ENCODE measurements at regions not wholly inside any gene's neighbourhood (a gene's known extent, or its start where the extent isn't known, plus 50 kb on each side); places are given as distances from the start of the nearest gene placed in this dataset.

- no peak for DNase-seq
These were observed 214.1 kb upstream of the PLEKHG7 start for GRCh38 chr12:92488735-92489134.

GRCh38 chr12:92487138-92487485, 215.7 kb upstream of the PLEKHG7 start:
- no peak for DNase-seq

- DNase-seq: no peak
These were observed 216.2 kb upstream of the PLEKHG7 start for GRCh38 chr12:92486443-92487137.

GRCh38 chr12:92485351-92486348, 217.1 kb upstream of the PLEKHG7 start:
- DNase-seq: no peak

- no peak for DNase-seq
These were observed 220.2 kb upstream of the PLEKHG7 start for GRCh38 chr12:92482599-92482998.

- DNase-seq: no peak
These were observed 221.7 kb upstream of the PLEKHG7 start for GRCh38 chr12:92481066-92481465.

GRCh38 chr12:92478692-92479091, 224.1 kb upstream of the PLEKHG7 start:
- no peak for DNase-seq

GRCh38 chr12:92476844-92477243, 225.9 kb upstream of the PLEKHG7 start:
- DNase-seq: no peak

GRCh38 chr12:92473564-92473963, 229.2 kb upstream of the PLEKHG7 start:
- DNase-seq: no peak

- DNase-seq: no peak
These were observed 230.6 kb upstream of the PLEKHG7 start for GRCh38 chr12:92472201-92472600.

- no peak for DNase-seq
These were observed 231.2 kb upstream of the PLEKHG7 start for GRCh38 chr12:92471551-92471950.

- no peak for DNase-seq
These were observed 232.2 kb upstream of the PLEKHG7 start for GRCh38 chr12:92470608-92471021.

GRCh38 chr12:92469837-92470236, 233.0 kb upstream of the PLEKHG7 start:
- no peak for DNase-seq

- no peak for DNase-seq
These were observed 234.3 kb upstream of the PLEKHG7 start for GRCh38 chr12:92468358-92469020.

GRCh38 chr12:92467886-92468285, 234.9 kb upstream of the PLEKHG7 start:
- no peak for DNase-seq

GRCh38 chr12:92466391-92467305, 236.1 kb upstream of the PLEKHG7 start:
- no peak for DNase-seq

- no peak for DNase-seq
These were observed 236.9 kb upstream of the PLEKHG7 start for GRCh38 chr12:92465786-92466295.

- DNase-seq: no peak
These were observed 237.9 kb upstream of the PLEKHG7 start for GRCh38 chr12:92464911-92465310.

- no peak for DNase-seq
These were observed 239.6 kb upstream of the PLEKHG7 start for GRCh38 chr12:92463171-92463570.

- no peak for DNase-seq
These were observed 240.3 kb upstream of the PLEKHG7 start for GRCh38 chr12:92462527-92462926.

- no peak for DNase-seq
These were observed 240.7 kb upstream of the PLEKHG7 start for GRCh38 chr12:92462049-92462448.

GRCh38 chr12:92459850-92460249, 242.9 kb upstream of the PLEKHG7 start:
- DNase-seq: no peak
